HepG2 (cell line): ENCODE measurements at regions not wholly inside any gene's neighbourhood (a gene's known extent, or its start where the extent isn't known, plus 50 kb on each side); places are given as distances from the start of the nearest gene placed in this dataset.
"Not testable (repeated sequence)": the region's sequence is repeated elsewhere in the genome, so short reads cannot be mapped to it uniquely, and the experiment has no call there.

Experiments used
- ATAC-seq: fragments of 200-7000 bp; cut with Tn5 transposase; 3 replicates; pipeline ENCODE4 v1.9.1; 2020; ENCODE audit warnings: mild to moderate bottlenecking, moderate library complexity
- BruUV-seq: library from RNA; stranded (reverse); fragments of 400-500 nt; replicated peaks from 2 replicates; lab custom pipeline; 2021; lab: Mats Ljungman, UMichigan
- CTCF ChIA-PET: fragments of 300-600 bp; formaldehyde crosslinking; extraction: SDS; loops from one replicate; lab custom pipeline; 2021; ENCODE audit warnings: low total read pairs, inconsistent platforms, low intra/inter-chr PET ratio; lab: Yijun Ruan, JAX
- POLR2A ChIA-PET: fragments of 350-600 bp; sonication (Branson Sonifier 250); formaldehyde crosslinking; loops from one replicate; lab custom pipeline; 2020; ENCODE audit warnings: antibody characterized with exemption, inconsistent platforms; lab: Yijun Ruan, JAX
- DNase-seq: peaks from one replicate; pipeline ENCODE4 v3.0.0-alpha.2; 2015; ENCODE audit warnings: low spot score
- FAIRE-seq: peaks from 3 replicates; lab custom pipeline; 2011; peaks lifted over from hg19 to GRCh38; lab: Jason Lieb, UNC
- H2AFZ ChIP-seq: one replicate; pipeline ENCODE4 v1.6.1; 2011; ENCODE audit warnings: low read length, inconsistent platforms
- H3K27ac ChIP-seq: fragments of 300-600 bp; 3 replicates; pipeline ENCODE4 v1.8.0; 2011; ENCODE audit warnings: mixed run types, mild to moderate bottlenecking, mixed read lengths, low read length, inconsistent platforms; ENCODE audit not compliant: insufficient read depth; ENCODE audit errors: extremely low read length
- H3K27me3 ChIP-seq, 2 experiments: fragments of 200-600 bp in 1 of 2; 2 replicates in 1 of 2; 3 replicates in 1 of 2; pipeline versions ENCODE4 v1.6.0 to v1.8.0; 2011; ENCODE audit warnings: low read length in 2 of 2, mild to moderate bottlenecking in 2 of 2, moderate library complexity in 2 of 2, inconsistent platforms in 1 of 2; ENCODE audit not compliant: insufficient read depth in 2 of 2, control insufficient read depth in 1 of 2
- H3K36me3 ChIP-seq, 2 experiments: fragments of 200-600 bp in 1 of 2; replicated peaks in 1 of 2; 2 replicates in 1 of 2; 3 replicates in 1 of 2; pipeline versions ENCODE4 v1.5.1 to v1.8.0; 2011; ENCODE audit warnings: low read length in 2 of 2, inconsistent platforms in 1 of 2; ENCODE audit not compliant: insufficient read depth in 2 of 2, control insufficient read depth in 1 of 2
- H3K4me1 ChIP-seq: 2 replicates; pipeline ENCODE4 v1.5.1; 2012; ENCODE audit warnings: low read length, inconsistent platforms; ENCODE audit not compliant: insufficient read depth
- H3K4me2 ChIP-seq: 2 replicates; pipeline ENCODE4 v1.6.0; 2011; ENCODE audit warnings: low read depth, low read length, inconsistent platforms
- H3K4me3 ChIP-seq, 3 experiments: fragments of 200-600 bp in 1 of 3; sonication (generic), shearing (Covaris generic) in 1 of 3; replicated peaks in 1 of 3; 2 replicates each; pipeline ENCODE4 v1.5.1; 2011 to 2016; ENCODE audit warnings: low read length in 3 of 3, inconsistent platforms in 2 of 3, low read depth in 2 of 3, mild to moderate bottlenecking in 2 of 3, control low read depth in 1 of 3, mixed read lengths in 1 of 3; ENCODE audit not compliant: insufficient read depth in 1 of 3
- H3K79me2 ChIP-seq: one replicate; pipeline ENCODE4 v1.6.1; 2011; ENCODE audit warnings: low read length, inconsistent platforms; ENCODE audit not compliant: insufficient read depth
- H3K9ac ChIP-seq: 2 replicates; pipeline ENCODE4 v1.6.0; 2011; ENCODE audit warnings: mild to moderate bottlenecking, low read depth, low read length, inconsistent platforms; ENCODE audit not compliant: insufficient read depth
- H3K9me3 ChIP-seq: 2 replicates; pipeline ENCODE4 v1.5.1; 2012; ENCODE audit warnings: mild to moderate bottlenecking, low read length
- H4K20me1 ChIP-seq: 2 replicates; pipeline ENCODE4 v1.6.0; 2011; ENCODE audit warnings: inconsistent platforms, mild to moderate bottlenecking, low read length, moderate library complexity; ENCODE audit not compliant: insufficient read depth
- HMG20A ChIP-seq: IDR thresholded peaks from 2 replicates; pipeline ENCODE4 v1.6.1; 2016; ENCODE audit warnings: borderline replicate concordance
- MAFF ChIP-seq: IDR thresholded peaks from 2 replicates; pipeline ENCODE4 v1.6.1; 2011; ENCODE audit warnings: low read depth, low read length, improper control_type of control experiment
- MAFK ChIP-seq, 2 experiments: IDR thresholded peaks in 1 of 2; conservative IDR thresholded peaks in 1 of 2; 2 replicates each; pipeline ENCODE4 v1.6.1; 2011; ENCODE audit warnings: improper control_type of control experiment in 2 of 2, low read length in 2 of 2
- ZNF703 ChIP-seq: sonication (generic); formaldehyde crosslinking; IDR thresholded peaks from 2 replicates; pipeline ENCODE4 v1.5.1; 2020; ENCODE audit warnings: missing genetic modification reagents, mild to moderate bottlenecking, moderate library complexity, borderline replicate concordance
- WGBS: methylation state at CpG from one replicate; pipeline ENCODE4 v1.1.6; 2017; ENCODE audit warnings: low lambda C conversion rate; 5-methylcytosine and 5-hydroxymethylcytosine counted together
- in situ Hi-C: cut with HindIII; loops from 2 replicates; pipeline ENCODE4 v1.10.0; 2017; ENCODE audit warnings: low pct_unique_long_range_greater_than_20kb; ENCODE audit not compliant: extremely low pct_ligation_motif_present
- intact Hi-C: fragments of 100-400 bp; cut with micrococcal nuclease; formaldehyde crosslinking; loops from one replicate; pipeline ENCODE4 v1.10.0; 2022; ENCODE audit not compliant: unreplicated experiment
- TF ChIP-seq, protein P1 (sequence below): sonication (generic); formaldehyde crosslinking; IDR thresholded peaks from 2 replicates; pipeline ENCODE4 v1.5.1; 2020; ENCODE audit warnings: mild to moderate bottlenecking, missing genetic modification reagents, moderate library complexity
- TF ChIP-seq, protein P2 (sequence below): sonication (generic); formaldehyde crosslinking; IDR thresholded peaks from 2 replicates; pipeline ENCODE4 v1.4.0; 2020; ENCODE audit warnings: missing genetic modification reagents

DNA sequence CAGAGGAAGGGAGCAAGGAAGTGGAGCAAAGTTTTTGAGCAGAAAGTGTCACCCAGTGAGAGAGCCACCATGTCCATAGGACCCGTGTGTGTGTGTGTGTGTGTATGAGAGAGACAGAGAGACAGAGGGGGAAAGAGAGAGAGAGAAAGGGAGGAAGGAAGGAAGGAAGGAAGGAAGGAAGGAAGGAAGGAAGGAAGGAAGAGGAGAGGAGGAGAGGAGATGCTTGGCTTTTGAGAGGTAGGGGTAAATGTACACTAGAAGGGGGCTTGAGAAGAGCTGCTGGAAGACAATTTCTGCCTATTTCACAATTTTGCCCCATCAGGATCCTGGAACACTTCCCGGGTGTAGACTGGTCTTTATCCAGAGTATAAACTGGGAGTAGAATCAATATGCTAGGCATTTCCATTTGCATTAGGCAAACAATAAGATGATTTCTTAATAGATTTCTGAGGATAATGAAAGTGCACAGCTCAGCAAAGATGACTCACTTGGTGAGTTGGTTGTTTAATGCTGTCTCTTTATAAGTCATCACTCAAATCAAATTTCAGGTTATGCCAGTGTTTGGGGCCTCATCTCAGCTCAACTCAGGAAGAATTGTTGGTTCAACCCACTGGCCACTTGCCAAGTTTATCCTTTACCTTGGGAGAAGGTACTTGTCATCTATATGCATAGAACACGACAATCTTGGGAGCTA lies 70.0 kb upstream of the FAM13C start:
- BruUV-seq = no TSS peak
- WGBS = under 1% methylated on average over 3 of the region's 3 CpGs
- FAIRE-seq = no peak

DNA sequence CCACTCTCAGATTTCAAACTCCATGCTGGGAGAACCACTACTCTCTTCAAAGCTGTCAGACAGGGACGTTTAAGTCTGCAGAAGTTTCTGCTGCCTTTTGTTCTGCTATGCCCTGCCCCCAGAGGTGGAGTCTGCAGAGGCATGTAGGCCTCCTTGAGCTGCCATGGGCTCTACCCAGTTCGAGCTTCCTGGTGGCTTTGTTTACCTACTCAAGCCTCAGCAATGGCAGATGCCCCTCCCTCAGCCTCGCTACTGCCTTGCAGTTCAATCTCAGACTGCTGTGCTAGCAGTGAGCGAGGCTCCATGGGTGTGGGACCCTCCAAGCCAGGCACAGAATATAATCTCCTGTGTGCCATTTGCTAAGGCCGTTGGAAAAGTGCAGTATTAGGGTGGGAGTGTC lies 51.4 kb upstream of the FAM13C start:
- H3K27me3 ChIP-seq, H3K36me3 ChIP-seq, H3K4me3 ChIP-seq, H3K79me2 ChIP-seq, FAIRE-seq, H3K9me3 ChIP-seq, H3K4me2 ChIP-seq, CTCF ChIA-PET, DNase-seq, H2AFZ ChIP-seq, POLR2A ChIA-PET, H4K20me1 ChIP-seq, intact Hi-C loops, H3K27ac ChIP-seq, H3K4me1 ChIP-seq, ATAC-seq, in situ Hi-C loops, H3K9ac ChIP-seq, BruUV-seq: not testable (repeated sequence)
- 5% methylated on average over 3 of the region's 5 CpGs for WGBS

More for the DNA sequence above, 70.0 kb upstream of the FAM13C start:
- Histone ChIP-seq H4K20me1 (no peaks in the 10 kb centered on the region), H3K9me3 (no peaks in the 10 kb centered on the region), H2AFZ (no peak overlapping the region), H3K27ac (no peak overlapping the region), H3K36me3 (no peaks in the 10 kb centered on the region), H3K4me2 (no peak overlapping the region), H3K4me3 (no peak overlapping the region), H3K27me3 (no peaks in the 10 kb centered on the region), H3K4me1 (no peaks in the 10 kb centered on the region), H3K9ac (no peak overlapping the region), H3K79me2 (no peaks in the 10 kb centered on the region)
- DNase-seq = no peak
- intact Hi-C loops (no loop called here), in situ Hi-C loops (no loop called here)
- ChIA-PET POLR2A (no interaction called here), CTCF (no interaction called here)
- ATAC-seq = no peak
- TF ChIP-seq, protein P1, sequence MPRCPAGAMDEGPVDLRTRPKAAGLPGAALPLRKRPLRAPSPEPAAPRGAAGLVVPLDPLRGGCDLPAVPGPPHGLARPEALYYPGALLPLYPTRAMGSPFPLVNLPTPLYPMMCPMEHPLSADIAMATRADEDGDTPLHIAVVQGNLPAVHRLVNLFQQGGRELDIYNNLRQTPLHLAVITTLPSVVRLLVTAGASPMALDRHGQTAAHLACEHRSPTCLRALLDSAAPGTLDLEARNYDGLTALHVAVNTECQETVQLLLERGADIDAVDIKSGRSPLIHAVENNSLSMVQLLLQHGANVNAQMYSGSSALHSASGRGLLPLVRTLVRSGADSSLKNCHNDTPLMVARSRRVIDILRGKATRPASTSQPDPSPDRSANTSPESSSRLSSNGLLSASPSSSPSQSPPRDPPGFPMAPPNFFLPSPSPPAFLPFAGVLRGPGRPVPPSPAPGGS (CRISPR knock-in tag) = no peak
- TF ChIP-seq HMG20A (CRISPR knock-in tag) (no peak), MAFF (0 out of 2 replicates have a peak, but pooled peaks have one; percentile 20), MAFK (conservative IDR thresholded peaks at IDR 0.05 in 1 of 2, IDR thresholded peaks at IDR 0.05 in 1 of 2; ENCODE audit: low read length in 2 of 2) (peak; percentile 27 to 64; a peak in 3 of 4 replicates), ZNF703 (CRISPR knock-in tag) (no peak)
- TF ChIP-seq, protein P2, sequence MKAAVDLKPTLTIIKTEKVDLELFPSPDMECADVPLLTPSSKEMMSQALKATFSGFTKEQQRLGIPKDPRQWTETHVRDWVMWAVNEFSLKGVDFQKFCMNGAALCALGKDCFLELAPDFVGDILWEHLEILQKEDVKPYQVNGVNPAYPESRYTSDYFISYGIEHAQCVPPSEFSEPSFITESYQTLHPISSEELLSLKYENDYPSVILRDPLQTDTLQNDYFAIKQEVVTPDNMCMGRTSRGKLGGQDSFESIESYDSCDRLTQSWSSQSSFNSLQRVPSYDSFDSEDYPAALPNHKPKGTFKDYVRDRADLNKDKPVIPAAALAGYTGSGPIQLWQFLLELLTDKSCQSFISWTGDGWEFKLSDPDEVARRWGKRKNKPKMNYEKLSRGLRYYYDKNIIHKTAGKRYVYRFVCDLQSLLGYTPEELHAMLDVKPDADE = no peak
